PC-3 (cell line): ENCODE measurements at regions not wholly inside any gene's neighbourhood (a gene's known extent, or its start where the extent isn't known, plus 50 kb on each side); places are given as distances from the start of the nearest gene placed in this dataset.

Experiments
- CTCF ChIP-seq: fragments of 300-600 bp; sonication (generic); conservative IDR thresholded peaks from 2 replicates; pipeline ENCODE4 v1.5.1; 2017; ENCODE audit warnings: antibody characterized with exemption, low read depth, mild to moderate bottlenecking, low read length
- EZH2 ChIP-seq: fragments of 300-600 bp; sonication (generic); IDR thresholded peaks from one replicate; pipeline ENCODE4 v1.6.1; 2017; ENCODE audit warnings: antibody characterized with exemption, mild to moderate bottlenecking, low read length; ENCODE audit not compliant: unreplicated experiment
- EZH2phosphoT487 ChIP-seq: fragments of 300-600 bp; sonication (generic); IDR thresholded peaks from 2 replicates; pipeline ENCODE4 v1.6.1; 2018; ENCODE audit warnings: mild to moderate bottlenecking, antibody characterized with exemption, low read length, borderline replicate concordance

DNA sequence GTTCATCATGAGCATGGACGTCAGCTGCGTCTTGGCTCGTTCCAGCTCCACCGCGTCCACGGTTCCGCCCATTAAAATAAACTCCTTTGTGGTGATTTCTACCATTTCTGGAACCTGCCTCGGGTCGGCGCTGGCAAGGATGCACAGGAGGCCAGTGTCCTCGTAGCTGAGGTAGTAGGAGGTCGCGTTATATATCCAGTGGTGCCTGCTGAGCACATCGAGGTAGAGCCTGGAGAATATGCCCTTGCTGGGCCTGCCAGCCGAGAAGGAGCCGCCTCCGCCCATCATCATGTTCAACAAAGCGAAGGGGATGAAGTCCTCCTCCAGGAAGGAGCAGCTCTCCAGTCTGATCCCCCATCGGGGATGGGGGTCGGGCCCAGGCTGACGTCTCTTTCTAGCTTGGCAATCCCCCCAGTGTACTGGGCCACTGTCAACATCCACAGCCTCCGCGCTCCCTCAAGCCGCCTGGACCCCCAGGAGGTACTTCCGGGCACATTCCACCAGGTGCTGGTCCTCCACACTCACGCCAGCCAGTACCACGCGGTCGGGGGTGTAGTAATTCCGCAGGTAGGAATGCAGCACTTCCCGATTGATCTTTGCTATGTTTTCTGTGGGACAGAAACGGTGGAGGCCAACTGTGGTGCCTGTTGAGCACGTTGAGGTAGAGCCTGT, 120.9 kb upstream of the GRID2 start:
- TF ChIP-seq CTCF (no peak), EZH2 (no peak), EZH2phosphoT487 (no peak)
